HCT116 (cell line): ENCODE measurements at regions not wholly inside any gene's neighbourhood (a gene's known extent, or its start where the extent isn't known, plus 50 kb on each side); places are given as distances from the start of the nearest gene placed in this dataset.

Source experiments
- ATAC-seq: fragments of 200-7000 bp; cut with Tn5 transposase; 2 replicates; pipeline ENCODE4 v1.9.1; 2020; ENCODE audit warnings: mild to moderate bottlenecking, moderate library complexity
- BruUV-seq: library from RNA; stranded (reverse); fragments of 400-500 nt; replicated peaks from 2 replicates; lab custom pipeline; 2021; lab: Mats Ljungman, UMichigan
- CTCF ChIA-PET: fragments of 300-600 bp; sonication (Branson Sonifier 250); formaldehyde crosslinking; loops from one replicate; lab custom pipeline; 2021; ENCODE audit warnings: antibody characterized with exemption; lab: Charles Lee
- POLR2A ChIA-PET: fragments of 300-600, 350-600 bp; sonication (Branson Sonifier 250); formaldehyde crosslinking; loops from one replicate; lab custom pipeline; 2021; ENCODE audit warnings: antibody characterized with exemption; lab: Charles Lee
- RAD21 ChIA-PET, 2 experiments: fragments of 300-600 bp; sonication (Branson Sonifier 250); formaldehyde crosslinking; loops; one replicate each; lab custom pipeline; 2023; ENCODE audit warnings: low total read pairs in 2 of 2; ENCODE audit not compliant: uncharacterized antibody in 2 of 2, unreplicated experiment in 2 of 2, low non-redundant PET in 1 of 2; lab: Charles Lee
- DNase-seq: peaks from one replicate; pipeline ENCODE4 v3.0.0-alpha.2; 2010; ENCODE audit warnings: low read depth, low spot score
- H2AFZ ChIP-seq: fragments of 200-600 bp; shearing (Covaris generic), sonication (generic); 2 replicates; pipeline ENCODE4 v1.6.1; 2017; ENCODE audit warnings: low read depth, mixed run types, mixed read lengths, antibody characterized with exemption, low read length; ENCODE audit not compliant: poor library complexity, severe bottlenecking
- H3K27ac ChIP-seq: 2 replicates; pipeline ENCODE4 v1.5.1; 2012; ENCODE audit warnings: low read depth, low read length
- H3K27me3 ChIP-seq: fragments of 200-600 bp; sonication (generic); 2 replicates; pipeline ENCODE4 v1.6.1; 2016; ENCODE audit warnings: mixed run types, low read length, mixed read lengths; ENCODE audit not compliant: insufficient read depth
- H3K36me3 ChIP-seq, 2 experiments: fragments of 200-500 bp in 1 of 2; fragments of 200-600 bp in 1 of 2; sonication (Bioruptor generic) in 1 of 2; sonication (generic) in 1 of 2; 2 replicates each; pipeline versions ENCODE4 v1.5.1 to v1.6.1; 2014 to 2016; ENCODE audit warnings: low read length in 2 of 2, inconsistent platforms in 1 of 2, mixed read lengths in 1 of 2, mixed run types in 1 of 2; ENCODE audit not compliant: insufficient read depth in 2 of 2, control insufficient read depth in 1 of 2
- H3K4me1 ChIP-seq, 2 experiments: fragments of 200-600 bp in 1 of 2; sonication (generic) in 1 of 2; 2 replicates each; pipeline versions ENCODE4 v1.5.1 to v1.6.1; 2012 to 2017; ENCODE audit warnings: low read length in 2 of 2, inconsistent platforms in 1 of 2, mild to moderate bottlenecking in 1 of 2, mixed read lengths in 1 of 2, mixed run types in 1 of 2, moderate library complexity in 1 of 2; ENCODE audit not compliant: insufficient read depth in 2 of 2, control insufficient read depth in 1 of 2
- H3K4me2 ChIP-seq: fragments of 200-600 bp; sonication (generic); 2 replicates; pipeline ENCODE4 v1.6.1; 2017; ENCODE audit warnings: mixed run types, low read length, mixed read lengths
- H3K4me3 ChIP-seq, 2 experiments: fragments of 200-600 bp in 1 of 2; sonication (generic) in 1 of 2; replicated peaks in 1 of 2; 2 replicates each; pipeline ENCODE4 v1.5.1; 2011 to 2016; ENCODE audit warnings: low read length in 2 of 2, control low read depth in 1 of 2, low read depth in 1 of 2, mild to moderate bottlenecking in 1 of 2, mixed read lengths in 1 of 2, mixed run types in 1 of 2
- H3K79me2 ChIP-seq: fragments of 200-600 bp; sonication (generic); 2 replicates; pipeline ENCODE4 v1.6.1; 2017; ENCODE audit warnings: mild to moderate bottlenecking, mixed run types, low read length, moderate library complexity, mixed read lengths; ENCODE audit not compliant: insufficient read depth
- H3K9ac ChIP-seq: fragments of 200-600 bp; sonication (generic); 2 replicates; pipeline ENCODE4 v1.6.1; 2016; ENCODE audit warnings: low read length, mixed read lengths
- H3K9me2 ChIP-seq: fragments of 200-600 bp; sonication (generic), shearing (Covaris generic); 2 replicates; pipeline ENCODE4 v1.6.1; 2017; ENCODE audit warnings: mixed run types, mild to moderate bottlenecking, moderate library complexity; ENCODE audit not compliant: insufficient read depth
- H3K9me3 ChIP-seq, 2 experiments: fragments of 200-500 bp in 1 of 2; fragments of 200-600 bp in 1 of 2; sonication (Bioruptor generic) in 1 of 2; sonication (generic) in 1 of 2; 2 replicates each; pipeline ENCODE4 v1.6.1; 2014 to 2017; ENCODE audit warnings: low read length in 2 of 2, mixed read lengths in 2 of 2, inconsistent platforms in 1 of 2, low read depth in 1 of 2, mild to moderate bottlenecking in 1 of 2, mixed run types in 1 of 2, moderate library complexity in 1 of 2; ENCODE audit not compliant: control insufficient read depth in 1 of 2, insufficient read depth in 1 of 2
- H4K20me1 ChIP-seq: fragments of 200-600 bp; sonication (generic), shearing (Covaris generic); 2 replicates; pipeline ENCODE4 v1.6.1; 2017; ENCODE audit warnings: mixed run types, mild to moderate bottlenecking, moderate library complexity; ENCODE audit not compliant: insufficient read depth
- CBX3 ChIP-seq: IDR thresholded peaks from 2 replicates; pipeline ENCODE4 v1.6.1; 2012; ENCODE audit warnings: low read depth
- CEBPB ChIP-seq: IDR thresholded peaks from 2 replicates; pipeline ENCODE4 v1.6.1; 2012; ENCODE audit warnings: low read depth
- ELF1 ChIP-seq: IDR thresholded peaks from 2 replicates; pipeline ENCODE4 v1.6.1; 2012; ENCODE audit warnings: low read depth, borderline replicate concordance
- EZH2 ChIP-seq: fragments of 200-600 bp; sonication (generic); IDR thresholded peaks from 2 replicates; pipeline ENCODE4 v1.6.1; 2017; ENCODE audit warnings: antibody characterized with exemption, mixed run types
- FOSL1 ChIP-seq: IDR thresholded peaks from 2 replicates; pipeline ENCODE4 v1.6.1; 2012; ENCODE audit warnings: low read depth
- POLR2AphosphoS5 ChIP-seq: IDR thresholded peaks from 2 replicates; pipeline ENCODE4 v1.6.1; 2011; ENCODE audit warnings: mild to moderate bottlenecking, low read depth, low read length, moderate library complexity
- RAD21 ChIP-seq: IDR thresholded peaks from 2 replicates; pipeline ENCODE4 v1.6.1; 2012; ENCODE audit warnings: low read depth, mild to moderate bottlenecking
- SIN3A ChIP-seq: IDR thresholded peaks from 2 replicates; pipeline ENCODE4 v1.6.1; 2012; ENCODE audit warnings: low read depth
- SP1 ChIP-seq: IDR thresholded peaks from 2 replicates; pipeline ENCODE4 v1.6.1; 2012; ENCODE audit warnings: low read depth
- SRF ChIP-seq: IDR thresholded peaks from 2 replicates; pipeline ENCODE4 v1.6.1; 2012; ENCODE audit warnings: low read depth
- TCF7L2 ChIP-seq: IDR thresholded peaks from 2 replicates; pipeline ENCODE4 v1.7.0; 2011; ENCODE audit warnings: borderline replicate concordance, inconsistent platforms; ENCODE audit not compliant: insufficient read depth, insufficient read length; ENCODE audit errors: extremely low read depth
- YY1 ChIP-seq: IDR thresholded peaks from 2 replicates; pipeline ENCODE4 v1.6.1; 2011; ENCODE audit warnings: low read length, low read depth, moderate library complexity, mild to moderate bottlenecking; ENCODE audit not compliant: insufficient replicate concordance; ENCODE audit errors: extremely low read depth
- ZBTB33 ChIP-seq: IDR thresholded peaks from 2 replicates; pipeline ENCODE4 v1.6.1; 2011; ENCODE audit warnings: mild to moderate bottlenecking, low read length, moderate library complexity; ENCODE audit not compliant: insufficient replicate concordance; ENCODE audit errors: extremely low read depth
- ZFX ChIP-seq: fragments of 450-650 bp; IDR thresholded peaks from 2 replicates; pipeline ENCODE4 v1.6.1; 2017
- ZNF274 ChIP-seq: fragments of 200-500 bp; sonication (Bioruptor generic); IDR thresholded peaks from 2 replicates; pipeline ENCODE4 v1.6.1; 2014; ENCODE audit warnings: mild to moderate bottlenecking, low read depth, low read length, inconsistent platforms
- intact Hi-C: fragments of 100-400 bp; cut with micrococcal nuclease; formaldehyde crosslinking; loops from 2 replicates; pipeline ENCODE4 v1.10.0; 2022
- TF ChIP-seq, protein P1 (sequence below): IDR thresholded peaks from 2 replicates; pipeline ENCODE4 v1.6.1; 2012
- TF ChIP-seq, protein P2 (sequence below), 3 experiments: fragments of 200-600 bp in 1 of 3; sonication (generic) in 1 of 3; IDR thresholded peaks in 2 of 3; conservative IDR thresholded peaks in 1 of 3; 2 replicates each; pipeline ENCODE4 v1.5.1; 2012 to 2017; ENCODE audit warnings: low read depth in 2 of 3, low read length in 2 of 3, antibody characterized with exemption in 1 of 3, borderline replicate concordance in 1 of 3, control low read depth in 1 of 3, mild to moderate bottlenecking in 1 of 3, mixed read lengths in 1 of 3, mixed run types in 1 of 3, moderate library complexity in 1 of 3; ENCODE audit not compliant: insufficient read depth in 1 of 3
- TF ChIP-seq, protein P3 (sequence below): IDR thresholded peaks from 2 replicates; pipeline ENCODE4 v1.6.1; 2012; ENCODE audit warnings: low read depth
- TF ChIP-seq, protein P4 (sequence below): IDR thresholded peaks from 2 replicates; pipeline ENCODE4 v1.6.1; 2012

GRCh38 chr20:7657569-7657968 is 282.7 kb downstream of the HAO1 start (continued):
- no peak for TF ChIP-seq ZBTB33
- no peak for TF ChIP-seq ZNF274
- TF ChIP-seq TCF7L2: no peak
- TF ChIP-seq, protein P1, sequence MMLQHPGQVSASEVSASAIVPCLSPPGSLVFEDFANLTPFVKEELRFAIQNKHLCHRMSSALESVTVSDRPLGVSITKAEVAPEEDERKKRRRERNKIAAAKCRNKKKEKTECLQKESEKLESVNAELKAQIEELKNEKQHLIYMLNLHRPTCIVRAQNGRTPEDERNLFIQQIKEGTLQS: no peak
- TF ChIP-seq, protein P2, sequence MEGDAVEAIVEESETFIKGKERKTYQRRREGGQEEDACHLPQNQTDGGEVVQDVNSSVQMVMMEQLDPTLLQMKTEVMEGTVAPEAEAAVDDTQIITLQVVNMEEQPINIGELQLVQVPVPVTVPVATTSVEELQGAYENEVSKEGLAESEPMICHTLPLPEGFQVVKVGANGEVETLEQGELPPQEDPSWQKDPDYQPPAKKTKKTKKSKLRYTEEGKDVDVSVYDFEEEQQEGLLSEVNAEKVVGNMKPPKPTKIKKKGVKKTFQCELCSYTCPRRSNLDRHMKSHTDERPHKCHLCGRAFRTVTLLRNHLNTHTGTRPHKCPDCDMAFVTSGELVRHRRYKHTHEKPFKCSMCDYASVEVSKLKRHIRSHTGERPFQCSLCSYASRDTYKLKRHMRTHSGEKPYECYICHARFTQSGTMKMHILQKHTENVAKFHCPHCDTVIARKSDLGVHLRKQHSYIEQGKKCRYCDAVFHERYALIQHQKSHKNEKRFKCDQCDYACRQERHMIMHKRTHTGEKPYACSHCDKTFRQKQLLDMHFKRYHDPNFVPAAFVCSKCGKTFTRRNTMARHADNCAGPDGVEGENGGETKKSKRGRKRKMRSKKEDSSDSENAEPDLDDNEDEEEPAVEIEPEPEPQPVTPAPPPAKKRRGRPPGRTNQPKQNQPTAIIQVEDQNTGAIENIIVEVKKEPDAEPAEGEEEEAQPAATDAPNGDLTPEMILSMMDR (IDR thresholded peaks at IDR 0.05 in 2 of 3, conservative IDR thresholded peaks at IDR 0.05 in 1 of 3; ENCODE audit: borderline replicate concordance in 1 of 3, insufficient read depth in 1 of 3, low read depth in 2 of 3, low read length in 2 of 3): no peak
- no peak for TF ChIP-seq POLR2AphosphoS5
- TF ChIP-seq SRF: no peak

- RAD21 ChIA-PET: no interaction called here
- intact Hi-C loops: no loop called here
- Histone ChIP-seq H3K36me3 (no peaks in the 10 kb centered on the region), H3K9me2 (no peaks in the 10 kb centered on the region), H3K4me3 (no peak overlapping the region), H3K9ac (no peak overlapping the region), H4K20me1 (no peaks in the 10 kb centered on the region), H2AFZ (no peak overlapping the region), H3K27ac (no peak overlapping the region), H3K27me3 (no peaks in the 10 kb centered on the region), H3K79me2 (no peaks in the 10 kb centered on the region), H3K4me2 (no peak overlapping the region), H3K9me3 (peaks cover 0 to 5% of the 10 kb centered on the region in 2 experiments; a peak in 1 of 4 replicates), H3K4me1 (no peaks in the 10 kb centered on the region)
- CTCF ChIA-PET: no interaction called here
- no peak for ATAC-seq
- POLR2A ChIA-PET: no interaction called here
- BruUV-seq: no TSS peak
- no peak for DNase-seq
- TF ChIP-seq, protein P3, sequence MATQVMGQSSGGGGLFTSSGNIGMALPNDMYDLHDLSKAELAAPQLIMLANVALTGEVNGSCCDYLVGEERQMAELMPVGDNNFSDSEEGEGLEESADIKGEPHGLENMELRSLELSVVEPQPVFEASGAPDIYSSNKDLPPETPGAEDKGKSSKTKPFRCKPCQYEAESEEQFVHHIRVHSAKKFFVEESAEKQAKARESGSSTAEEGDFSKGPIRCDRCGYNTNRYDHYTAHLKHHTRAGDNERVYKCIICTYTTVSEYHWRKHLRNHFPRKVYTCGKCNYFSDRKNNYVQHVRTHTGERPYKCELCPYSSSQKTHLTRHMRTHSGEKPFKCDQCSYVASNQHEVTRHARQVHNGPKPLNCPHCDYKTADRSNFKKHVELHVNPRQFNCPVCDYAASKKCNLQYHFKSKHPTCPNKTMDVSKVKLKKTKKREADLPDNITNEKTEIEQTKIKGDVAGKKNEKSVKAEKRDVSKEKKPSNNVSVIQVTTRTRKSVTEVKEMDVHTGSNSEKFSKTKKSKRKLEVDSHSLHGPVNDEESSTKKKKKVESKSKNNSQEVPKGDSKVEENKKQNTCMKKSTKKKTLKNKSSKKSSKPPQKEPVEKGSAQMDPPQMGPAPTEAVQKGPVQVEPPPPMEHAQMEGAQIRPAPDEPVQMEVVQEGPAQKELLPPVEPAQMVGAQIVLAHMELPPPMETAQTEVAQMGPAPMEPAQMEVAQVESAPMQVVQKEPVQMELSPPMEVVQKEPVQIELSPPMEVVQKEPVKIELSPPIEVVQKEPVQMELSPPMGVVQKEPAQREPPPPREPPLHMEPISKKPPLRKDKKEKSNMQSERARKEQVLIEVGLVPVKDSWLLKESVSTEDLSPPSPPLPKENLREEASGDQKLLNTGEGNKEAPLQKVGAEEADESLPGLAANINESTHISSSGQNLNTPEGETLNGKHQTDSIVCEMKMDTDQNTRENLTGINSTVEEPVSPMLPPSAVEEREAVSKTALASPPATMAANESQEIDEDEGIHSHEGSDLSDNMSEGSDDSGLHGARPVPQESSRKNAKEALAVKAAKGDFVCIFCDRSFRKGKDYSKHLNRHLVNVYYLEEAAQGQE: no peak
- TF ChIP-seq RAD21: no peak
- TF ChIP-seq, protein P4, sequence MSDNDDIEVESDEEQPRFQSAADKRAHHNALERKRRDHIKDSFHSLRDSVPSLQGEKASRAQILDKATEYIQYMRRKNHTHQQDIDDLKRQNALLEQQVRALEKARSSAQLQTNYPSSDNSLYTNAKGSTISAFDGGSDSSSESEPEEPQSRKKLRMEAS: no peak
- TF ChIP-seq POLR2AphosphoS5: no peak
- no peak for TF ChIP-seq TCF7L2
- no peak for TF ChIP-seq ZFX
- TF ChIP-seq SP1: no peak
- TF ChIP-seq SRF: no peak
- TF ChIP-seq FOSL1: no peak
- TF ChIP-seq ZNF274: no peak
- TF ChIP-seq CBX3: no peak
- no peak for TF ChIP-seq SIN3A
- no peak for TF ChIP-seq YY1
- no peak for TF ChIP-seq ELF1
- TF ChIP-seq CEBPB: no peak
- TF ChIP-seq EZH2: no peak
Observed at GRCh38 chr20:7660165-7660564, 280.1 kb downstream of the HAO1 start.
